ENCODE measurements at regions not wholly inside any gene's neighbourhood (a gene's known extent, or its start where the extent isn't known, plus 50 kb on each side); places are given as distances from the start of the nearest gene placed in this dataset.

- no peak for TF ChIP-seq EZH2phosphoT487 (IDR thresholded peaks at IDR 0.05; ENCODE audit: low read length)
- no peak for TF ChIP-seq EZH2 (optimal IDR thresholded peaks at IDR 0.05; ENCODE audit: low read depth, low read length)
- TF ChIP-seq CTCF (IDR thresholded peaks at IDR 0.05; ENCODE audit: low read length), result no peak
These were observed 187.8 kb downstream of the MIAT start for GRCh38 chr22:26845021-26845743.

Data from MM.1S (cell line).